Calu3 (cell line): ENCODE measurements at regions not wholly inside any gene's neighbourhood (a gene's known extent, or its start where the extent isn't known, plus 50 kb on each side); places are given as distances from the start of the nearest gene placed in this dataset.

Experiments used
- BruUV-seq: library from RNA; stranded (reverse); fragments of 400-500 nt; replicated peaks from 2 replicates; lab custom pipeline; 2021; lab: Mats Ljungman, UMichigan
- CTCF ChIA-PET: fragments of 300-600 bp; sonication (Branson Sonifier 250); formaldehyde crosslinking; loops from one replicate; lab custom pipeline; 2022; ENCODE audit warnings: antibody characterized with exemption; lab: Charles Lee
- DNase-seq: peaks from one replicate; pipeline ENCODE4 v3.0.0; 2022
- H3K27ac Mint-ChIP-seq: one replicate; pipeline ENCODE4 v1.8.0; 2022; ENCODE audit warnings: mixed read lengths; ENCODE audit not compliant: unreplicated experiment
- H3K27me3 Mint-ChIP-seq: one replicate; pipeline ENCODE4 v1.8.0; 2022; ENCODE audit warnings: mixed read lengths; ENCODE audit not compliant: unreplicated experiment
- H3K36me3 Mint-ChIP-seq: one replicate; pipeline ENCODE4 v1.8.0; 2022; ENCODE audit warnings: mild to moderate bottlenecking, moderate library complexity, mixed read lengths; ENCODE audit not compliant: insufficient read depth, unreplicated experiment
- H3K4me1 Mint-ChIP-seq: one replicate; pipeline ENCODE4 v1.8.0; 2022; ENCODE audit warnings: mild to moderate bottlenecking, low read depth, mixed read lengths; ENCODE audit not compliant: unreplicated experiment
- H3K4me3 Mint-ChIP-seq: one replicate; pipeline ENCODE4 v1.8.0; 2022; ENCODE audit warnings: mild to moderate bottlenecking, low read depth, moderate library complexity, mixed read lengths; ENCODE audit not compliant: unreplicated experiment
- H3K9me3 Mint-ChIP-seq: one replicate; pipeline ENCODE4 v1.8.0; 2022; ENCODE audit warnings: low read depth, mixed read lengths; ENCODE audit not compliant: unreplicated experiment
- CTCF ChIP-seq: fragments of 200-600 bp; IDR thresholded peaks from one replicate; pipeline ENCODE4 v1.8.0; 2022; ENCODE audit warnings: antibody characterized with exemption; ENCODE audit not compliant: unreplicated experiment
- intact Hi-C: fragments of 100-400 bp; cut with micrococcal nuclease; formaldehyde crosslinking; loops from one replicate; pipeline ENCODE4 v1.10.0; 2022; ENCODE audit not compliant: unreplicated experiment

GRCh38 chr9:90107726-90108655 is 503.2 kb downstream of the GADD45G start:
- Mint-ChIP-seq H3K4me3 (no peak overlapping the region), H3K27ac (no peak overlapping the region), H3K4me1 (peaks cover 8% of the 10 kb centered on the region), H3K27me3 (peaks cover 4% of the 10 kb centered on the region), H3K36me3 (no peaks in the 10 kb centered on the region), H3K9me3 (peaks cover 4% of the 10 kb centered on the region)
- BruUV-seq = no TSS peak
- intact Hi-C loops = no loop called here
- no peak for DNase-seq
- no peak for TF ChIP-seq CTCF
- CTCF ChIA-PET = interaction anchor here (0.8 to 2.9 kb wide), 2 partner anchors 505 to 510 kb away, joined by 4 to 15 read pairs; no protein-coding TSS in a partner anchor

- Mint-ChIP-seq H3K27ac (no peak overlapping the region), H3K27me3 (peaks cover 44% of the 10 kb centered on the region), H3K4me3 (no peak overlapping the region), H3K4me1 (peaks cover 4% of the 10 kb centered on the region), H3K36me3 (no peaks in the 10 kb centered on the region), H3K9me3 (peaks cover 4% of the 10 kb centered on the region)
- CTCF ChIA-PET = interaction anchor here (0.7 kb wide), 1 partner anchor 756 kb away, joined by 4 read pairs; no protein-coding TSS in a partner anchor
- no peak for DNase-seq
- TF ChIP-seq CTCF = no peak
- no TSS peak for BruUV-seq
- intact Hi-C loops = no loop called here
These were observed 508.0 kb downstream of the GADD45G start for GRCh38 chr9:90112788-90113187.

GRCh38 chr9:90114641-90115425 is 510.0 kb downstream of the GADD45G start:
- Mint-ChIP-seq H3K27me3 (peaks cover 45% of the 10 kb centered on the region), H3K36me3 (no peaks in the 10 kb centered on the region), H3K9me3 (peaks cover 3% of the 10 kb centered on the region), H3K4me3 (no peak overlapping the region), H3K4me1 (no peaks in the 10 kb centered on the region), H3K27ac (no peak overlapping the region)
- CTCF ChIA-PET = no interaction called here
- no peak for DNase-seq
- intact Hi-C loops = no loop called here
- no TSS peak for BruUV-seq
- no peak for TF ChIP-seq CTCF

GRCh38 chr9:90121762-90122161 is 517.0 kb downstream of the GADD45G start:
- intact Hi-C loops = no loop called here
- CTCF ChIA-PET = no interaction called here
- no peak for DNase-seq
- Mint-ChIP-seq H3K27ac (no peak overlapping the region), H3K4me1 (no peaks in the 10 kb centered on the region), H3K9me3 (no peaks in the 10 kb centered on the region), H3K4me3 (no peak overlapping the region), H3K27me3 (peaks cover 12% of the 10 kb centered on the region), H3K36me3 (no peaks in the 10 kb centered on the region)
- TF ChIP-seq CTCF = no peak
- BruUV-seq = no TSS peak
